PC-3 (cell line): ENCODE measurements at regions not wholly inside any gene's neighbourhood (a gene's known extent, or its start where the extent isn't known, plus 50 kb on each side); places are given as distances from the start of the nearest gene placed in this dataset.

Experiments used
- EZH2 ChIP-seq: fragments of 300-600 bp; sonication (generic); IDR thresholded peaks from one replicate; pipeline ENCODE4 v1.6.1; 2017; ENCODE audit warnings: antibody characterized with exemption, mild to moderate bottlenecking, low read length; ENCODE audit not compliant: unreplicated experiment
- TF ChIP-seq, protein P1 (sequence below): fragments of 300-600 bp; sonication (generic); conservative IDR thresholded peaks from 2 replicates; pipeline ENCODE4 v1.5.1; 2017; ENCODE audit warnings: antibody characterized with exemption, low read depth, mild to moderate bottlenecking, low read length

DNA sequence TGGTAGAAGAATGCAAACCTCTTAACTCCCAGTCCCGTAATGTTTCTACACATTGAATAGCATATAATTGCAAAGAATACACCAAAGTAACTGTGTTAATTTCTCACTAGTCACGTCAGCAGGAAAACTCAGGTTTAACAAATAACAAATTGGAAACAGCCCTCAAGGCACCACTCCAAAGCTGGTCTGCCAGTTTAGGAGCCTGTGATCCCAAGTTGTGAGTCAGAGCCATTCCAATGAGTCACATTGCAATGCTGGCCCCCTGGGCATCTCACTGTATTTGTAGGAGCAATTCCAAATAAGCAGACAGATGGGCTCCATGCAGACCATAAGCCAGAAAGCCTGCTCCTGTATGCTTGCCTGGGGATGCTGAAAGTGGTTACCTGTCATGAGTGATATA is 143.2 kb upstream of the SETBP1 start:
- TF ChIP-seq, protein P1, sequence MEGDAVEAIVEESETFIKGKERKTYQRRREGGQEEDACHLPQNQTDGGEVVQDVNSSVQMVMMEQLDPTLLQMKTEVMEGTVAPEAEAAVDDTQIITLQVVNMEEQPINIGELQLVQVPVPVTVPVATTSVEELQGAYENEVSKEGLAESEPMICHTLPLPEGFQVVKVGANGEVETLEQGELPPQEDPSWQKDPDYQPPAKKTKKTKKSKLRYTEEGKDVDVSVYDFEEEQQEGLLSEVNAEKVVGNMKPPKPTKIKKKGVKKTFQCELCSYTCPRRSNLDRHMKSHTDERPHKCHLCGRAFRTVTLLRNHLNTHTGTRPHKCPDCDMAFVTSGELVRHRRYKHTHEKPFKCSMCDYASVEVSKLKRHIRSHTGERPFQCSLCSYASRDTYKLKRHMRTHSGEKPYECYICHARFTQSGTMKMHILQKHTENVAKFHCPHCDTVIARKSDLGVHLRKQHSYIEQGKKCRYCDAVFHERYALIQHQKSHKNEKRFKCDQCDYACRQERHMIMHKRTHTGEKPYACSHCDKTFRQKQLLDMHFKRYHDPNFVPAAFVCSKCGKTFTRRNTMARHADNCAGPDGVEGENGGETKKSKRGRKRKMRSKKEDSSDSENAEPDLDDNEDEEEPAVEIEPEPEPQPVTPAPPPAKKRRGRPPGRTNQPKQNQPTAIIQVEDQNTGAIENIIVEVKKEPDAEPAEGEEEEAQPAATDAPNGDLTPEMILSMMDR = no peak
- TF ChIP-seq EZH2 = no peak
